OCI-LY7 (cell line): ENCODE measurements at regions not wholly inside any gene's neighbourhood (a gene's known extent, or its start where the extent isn't known, plus 50 kb on each side); places are given as distances from the start of the nearest gene placed in this dataset.

Experiments used
- EZH2phosphoT487 ChIP-seq: fragments of 200-600 bp; sonication (generic); IDR thresholded peaks from 2 replicates; pipeline ENCODE4 v1.6.1; 2018; ENCODE audit warnings: low read depth, borderline replicate concordance, mild to moderate bottlenecking, mixed run types, antibody characterized with exemption, low read length, moderate library complexity, mixed read lengths
- TF ChIP-seq, protein P1 (sequence below): fragments of 200-600 bp; sonication (generic); conservative IDR thresholded peaks from 2 replicates; pipeline ENCODE4 v1.5.1; 2014; ENCODE audit warnings: mild to moderate bottlenecking, antibody characterized with exemption, low read length, moderate library complexity, mixed read lengths

DNA sequence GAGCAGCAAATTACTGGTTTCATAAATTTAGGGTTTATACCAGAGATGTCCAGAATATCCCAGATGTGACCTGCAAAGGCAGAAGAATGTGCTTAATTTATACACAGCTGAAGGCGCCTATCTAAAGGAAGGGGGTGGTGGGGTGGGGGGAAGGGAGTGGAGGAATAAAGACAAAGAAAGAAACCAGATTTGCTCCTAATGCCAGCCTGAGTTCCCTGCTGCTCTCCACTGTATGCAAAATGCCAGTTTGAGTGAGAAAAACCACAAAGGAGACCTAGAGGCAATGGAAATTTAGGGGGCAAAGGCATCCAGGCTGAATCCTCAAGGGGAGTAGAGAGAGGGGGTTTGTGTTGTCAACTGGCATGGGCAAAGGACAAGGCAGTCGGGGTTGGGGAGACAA lies 161.5 kb upstream of the TOX3 start:
- TF ChIP-seq, protein P1, sequence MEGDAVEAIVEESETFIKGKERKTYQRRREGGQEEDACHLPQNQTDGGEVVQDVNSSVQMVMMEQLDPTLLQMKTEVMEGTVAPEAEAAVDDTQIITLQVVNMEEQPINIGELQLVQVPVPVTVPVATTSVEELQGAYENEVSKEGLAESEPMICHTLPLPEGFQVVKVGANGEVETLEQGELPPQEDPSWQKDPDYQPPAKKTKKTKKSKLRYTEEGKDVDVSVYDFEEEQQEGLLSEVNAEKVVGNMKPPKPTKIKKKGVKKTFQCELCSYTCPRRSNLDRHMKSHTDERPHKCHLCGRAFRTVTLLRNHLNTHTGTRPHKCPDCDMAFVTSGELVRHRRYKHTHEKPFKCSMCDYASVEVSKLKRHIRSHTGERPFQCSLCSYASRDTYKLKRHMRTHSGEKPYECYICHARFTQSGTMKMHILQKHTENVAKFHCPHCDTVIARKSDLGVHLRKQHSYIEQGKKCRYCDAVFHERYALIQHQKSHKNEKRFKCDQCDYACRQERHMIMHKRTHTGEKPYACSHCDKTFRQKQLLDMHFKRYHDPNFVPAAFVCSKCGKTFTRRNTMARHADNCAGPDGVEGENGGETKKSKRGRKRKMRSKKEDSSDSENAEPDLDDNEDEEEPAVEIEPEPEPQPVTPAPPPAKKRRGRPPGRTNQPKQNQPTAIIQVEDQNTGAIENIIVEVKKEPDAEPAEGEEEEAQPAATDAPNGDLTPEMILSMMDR: no peak
- TF ChIP-seq EZH2phosphoT487: no peak
